ENCODE measurements at regions not wholly inside any gene's neighbourhood (a gene's known extent, or its start where the extent isn't known, plus 50 kb on each side); places are given as distances from the start of the nearest gene placed in this dataset.

- Histone ChIP-seq H2AK5ac (ENCODE audit: insufficient read length, low read length) (no peak overlapping the region), H3K56ac (ENCODE audit: insufficient read length, low read depth, low read length) (no peak overlapping the region), H3K18ac (ENCODE audit: insufficient read length, low read depth, low read length) (no peak overlapping the region), H3K9me3 (ENCODE audit: control insufficient read depth, low read depth, low read length) (no peaks in the 10 kb centered on the region), H4K8ac (replicated peaks; ENCODE audit: insufficient read length, low read depth, low read length) (no peak overlapping the region), H3T11ph (ENCODE audit: low read length) (no peak overlapping the region), H2BK12ac (ENCODE audit: insufficient read length, low read depth, low read length) (no peak overlapping the region), H3K14ac (ENCODE audit: insufficient read depth, low read length) (no peak overlapping the region), H3K4me2 (ENCODE audit: insufficient read depth, insufficient read length, low read length) (no peak overlapping the region), H3K23ac (ENCODE audit: insufficient read length, low read depth, low read length) (no peak overlapping the region), H2BK120ac (ENCODE audit: low read depth, low read length, poor library complexity, severe bottlenecking) (no peak overlapping the region), H3K23me2 (ENCODE audit: insufficient read length, low read depth, low read length, poor library complexity, severe bottlenecking) (no peaks in the 10 kb centered on the region), H3K27ac (ENCODE audit: insufficient read length, low read depth, low read length) (no peak overlapping the region), H3K79me2 (ENCODE audit: insufficient read depth, low read length) (no peaks in the 10 kb centered on the region), H3K4ac (ENCODE audit: low read depth, low read length) (no peak overlapping the region), H2BK20ac (ENCODE audit: low read depth, low read length, poor library complexity, severe bottlenecking) (no peak overlapping the region), H3K4me1 (ENCODE audit: insufficient read depth, low read length) (no peaks in the 10 kb centered on the region), H3K9ac (ENCODE audit: extremely low read depth, insufficient read length, low read length) (no peak overlapping the region), H4K20me1 (ENCODE audit: control insufficient read depth, insufficient read depth, insufficient read length) (no peaks in the 10 kb centered on the region), H3K79me1 (ENCODE audit: insufficient read depth, low read depth, low read length, poor library complexity, severe bottlenecking) (no peaks in the 10 kb centered on the region), H2AFZ (ENCODE audit: low read length) (no peak overlapping the region), H2BK5ac (ENCODE audit: insufficient read length, low read length) (no peak overlapping the region), H2BK15ac (ENCODE audit: low read depth, low read length) (no peak overlapping the region), H4K5ac (ENCODE audit: insufficient read length, low read depth, low read length) (no peak overlapping the region), H4K91ac (ENCODE audit: insufficient read length, low read depth, low read length) (no peak overlapping the region), H3K27me3 (ENCODE audit: insufficient read depth, low read length) (no peaks in the 10 kb centered on the region)
- no peak for TF ChIP-seq CTCF (conservative IDR thresholded peaks at IDR 0.05)
- no peaks in the 10 kb centered on the region; a peak in 1 of 4 replicates for H3K4me1 Mint-ChIP-seq
- no peaks in the 10 kb centered on the region for H3K27me3 Mint-ChIP-seq (ENCODE audit: low read depth)
- H3K36me3 Mint-ChIP-seq (ENCODE audit: insufficient read depth in 1 of 3, low read depth in 3 of 3) = no peaks in the 10 kb centered on the region
- DNase-seq = no peak
- no peak overlapping the region for H3K27ac Mint-ChIP-seq
- no peaks in the 10 kb centered on the region for H3K9me3 Mint-ChIP-seq
- WGBS (ENCODE audit: extremely low coverage, insufficient read length, low lambda C conversion rate) = no CpG with 5 or more reads among the region's 4 CpGs
- H3K4me3 Mint-ChIP-seq = no peak overlapping the region
Measured at GRCh38 chr12:69036999-69037398, 104.0 kb upstream of the CPM start.
